Neural cell (in vitro differentiated cells): ENCODE measurements at regions not wholly inside any gene's neighbourhood (a gene's known extent, or its start where the extent isn't known, plus 50 kb on each side); places are given as distances from the start of the nearest gene placed in this dataset.

Experiments
- H2AFZ ChIP-seq: fragments of 200-600, 300-800 bp; sonication (generic), shearing (Covaris generic); 2 replicates; pipeline ENCODE4 v1.6.0; 2014; ENCODE audit warnings: low read depth, mild to moderate bottlenecking, antibody characterized with exemption, low read length, moderate library complexity
- H3F3A ChIP-seq: fragments of 200-600 bp; shearing (Covaris generic); 2 replicates; pipeline ENCODE4 v1.6.1; 2016; ENCODE audit warnings: mild to moderate bottlenecking, moderate library complexity, mixed read lengths, antibody characterized with exemption, low read length; ENCODE audit not compliant: insufficient read depth, poor library complexity, severe bottlenecking
- H3K27ac ChIP-seq: fragments of 200-600, 300-800 bp; sonication (generic), shearing (Covaris generic); 2 replicates; pipeline ENCODE4 v1.5.1; 2014; ENCODE audit warnings: mild to moderate bottlenecking, low read length, moderate library complexity
- H3K27me3 ChIP-seq: fragments of 300-800, 200-600 bp; sonication (generic), shearing (Covaris generic); 2 replicates; pipeline ENCODE4 v1.6.0; 2014; ENCODE audit warnings: mild to moderate bottlenecking, low read depth, low read length, moderate library complexity; ENCODE audit not compliant: insufficient read depth
- H3K36me3 ChIP-seq: fragments of 300-800, 200-600 bp; sonication (generic), shearing (Covaris generic); 2 replicates; pipeline ENCODE4 v1.5.1; 2014; ENCODE audit warnings: mild to moderate bottlenecking, antibody characterized with exemption, low read length, moderate library complexity; ENCODE audit not compliant: insufficient read depth
- H3K4me2 ChIP-seq: fragments of 300-800, 200-600 bp; sonication (generic), shearing (Covaris generic); 2 replicates; pipeline ENCODE4 v1.6.0; 2014; ENCODE audit warnings: mild to moderate bottlenecking, low read length
- H3K4me3 ChIP-seq: fragments of 300-800, 200-600 bp; sonication (generic), shearing (Covaris generic); 2 replicates; pipeline ENCODE4 v1.5.1; 2014; ENCODE audit warnings: mild to moderate bottlenecking, low read length, moderate library complexity
- H3K79me2 ChIP-seq: fragments of 200-600 bp; shearing (Covaris generic); replicated peaks from 2 replicates; pipeline ENCODE4 v1.6.0; 2014; ENCODE audit warnings: mild to moderate bottlenecking, low read length, moderate library complexity; ENCODE audit not compliant: insufficient read depth
- H3K9ac ChIP-seq: fragments of 300-800, 200-600 bp; sonication (generic), shearing (Covaris generic); 2 replicates; pipeline ENCODE4 v1.6.1; 2016; ENCODE audit warnings: mild to moderate bottlenecking, low read length, mixed read lengths
- H3K9me2 ChIP-seq: fragments of 200-600 bp; shearing (Covaris generic); 2 replicates; pipeline ENCODE4 v1.6.1; 2016; ENCODE audit warnings: mild to moderate bottlenecking, low read length, mixed read lengths; ENCODE audit not compliant: insufficient read depth
- H3K9me3 ChIP-seq: fragments of 200-600, 300-800 bp; sonication (generic), shearing (Covaris generic); 2 replicates; pipeline ENCODE4 v1.6.1; 2016; ENCODE audit warnings: mild to moderate bottlenecking, mixed run types, low read length, moderate library complexity, mixed read lengths
- H4K20me1 ChIP-seq: fragments of 200-600 bp; shearing (Covaris generic); 2 replicates; pipeline ENCODE4 v1.6.1; 2016; ENCODE audit warnings: mild to moderate bottlenecking, mixed run types; ENCODE audit not compliant: insufficient read depth
- CTCF ChIP-seq: fragments of 450-650 bp; IDR thresholded peaks from 2 replicates; pipeline ENCODE4 v1.5.1; 2014; ENCODE audit warnings: antibody characterized with exemption, mild to moderate bottlenecking, moderate library complexity; ENCODE audit not compliant: poor library complexity, severe bottlenecking
- EP300 ChIP-seq: fragments of 450-650 bp; conservative IDR thresholded peaks from 2 replicates; pipeline ENCODE4 v1.6.1; 2014; ENCODE audit warnings: antibody characterized with exemption, mild to moderate bottlenecking, moderate library complexity; ENCODE audit not compliant: poor library complexity, severe bottlenecking
- EZH2 ChIP-seq: fragments of 200-600, 300-800 bp; shearing (Covaris generic), sonication (generic); IDR thresholded peaks from 2 replicates; pipeline ENCODE4 v1.6.1; 2014; ENCODE audit warnings: antibody characterized with exemption, low read length, borderline replicate concordance, mild to moderate bottlenecking; ENCODE audit not compliant: insufficient read depth, poor library complexity, severe bottlenecking
- MXI1 ChIP-seq: fragments of 450-650 bp; conservative IDR thresholded peaks from 2 replicates; pipeline ENCODE4 v1.6.1; 2014; ENCODE audit warnings: antibody characterized with exemption, mild to moderate bottlenecking; ENCODE audit not compliant: poor library complexity, severe bottlenecking
- POLR2AphosphoS5 ChIP-seq: IDR thresholded peaks from 2 replicates; pipeline ENCODE4 v1.6.1; 2012
- RAD21 ChIP-seq: fragments of 450-650 bp; conservative IDR thresholded peaks from 2 replicates; pipeline ENCODE4 v1.6.1; 2014; ENCODE audit warnings: antibody characterized with exemption, mild to moderate bottlenecking, moderate library complexity
- REST ChIP-seq: IDR thresholded peaks from 2 replicates; pipeline ENCODE4 v1.6.1; 2012; ENCODE audit warnings: borderline replicate concordance
- SMC3 ChIP-seq: fragments of 450-650 bp; conservative IDR thresholded peaks from 2 replicates; pipeline ENCODE4 v1.6.1; 2014; ENCODE audit warnings: antibody characterized with exemption, mild to moderate bottlenecking, moderate library complexity; ENCODE audit not compliant: poor library complexity
- TAF1 ChIP-seq: IDR thresholded peaks from 2 replicates; pipeline ENCODE4 v1.6.1; 2012; ENCODE audit warnings: low read depth

- no peak overlapping the region for H2AFZ ChIP-seq
Observed at GRCh38 chr2:125471963-125472362, 1184.0 kb upstream of the GYPC start.

GRCh38 chr2:125479143-125479636 is 1176.8 kb upstream of the GYPC start:
- Histone ChIP-seq H3K9me3 (no peaks in the 10 kb centered on the region), H3K9me2 (no peaks in the 10 kb centered on the region), H3K27ac (no peak overlapping the region), H3K27me3 (no peaks in the 10 kb centered on the region), H3K4me3 (no peak overlapping the region), H3K36me3 (no peaks in the 10 kb centered on the region), H3K4me2 (no peak overlapping the region), H4K20me1 (no peaks in the 10 kb centered on the region), H3F3A (no peaks in the 10 kb centered on the region), H3K9ac (no peak overlapping the region), H2AFZ (no peak overlapping the region), H3K79me2 (no peaks in the 10 kb centered on the region)
- TF ChIP-seq REST: no peak
- no peak for TF ChIP-seq CTCF
- no peak for TF ChIP-seq TAF1
- TF ChIP-seq RAD21: no peak
- TF ChIP-seq SMC3: no peak

More at GRCh38 chr2:125471963-125472362, 1184.0 kb upstream of the GYPC start:
- no peak overlapping the region for H3K27ac ChIP-seq
- no peaks in the 10 kb centered on the region for H4K20me1 ChIP-seq
- H3K79me2 ChIP-seq: no peaks in the 10 kb centered on the region
- no peaks in the 10 kb centered on the region for H3K36me3 ChIP-seq
- H3K9me3 ChIP-seq: no peaks in the 10 kb centered on the region
- no peak overlapping the region for H3K4me2 ChIP-seq
- H3K9ac ChIP-seq: no peak overlapping the region
- H3K27me3 ChIP-seq: no peaks in the 10 kb centered on the region
- TF ChIP-seq EZH2: no peak
- TF ChIP-seq SMC3: no peak
- TF ChIP-seq RAD21: peak; percentile 24
- H3F3A ChIP-seq: no peaks in the 10 kb centered on the region
- H3K4me3 ChIP-seq: no peak overlapping the region
- no peaks in the 10 kb centered on the region for H3K9me2 ChIP-seq

GRCh38 chr2:125490308-125490707 is 1165.7 kb upstream of the GYPC start:
- Histone ChIP-seq H3F3A (no peaks in the 10 kb centered on the region), H3K79me2 (no peaks in the 10 kb centered on the region), H4K20me1 (no peaks in the 10 kb centered on the region), H2AFZ (no peak overlapping the region), H3K4me2 (no peak overlapping the region), H3K4me3 (no peak overlapping the region), H3K9ac (no peak overlapping the region), H3K9me3 (no peaks in the 10 kb centered on the region), H3K36me3 (no peaks in the 10 kb centered on the region), H3K9me2 (no peaks in the 10 kb centered on the region), H3K27ac (no peak overlapping the region), H3K27me3 (no peaks in the 10 kb centered on the region)
- no peak for TF ChIP-seq POLR2AphosphoS5
- no peak for TF ChIP-seq SMC3
- TF ChIP-seq MXI1: no peak
- no peak for TF ChIP-seq REST
- no peak for TF ChIP-seq EZH2
- no peak for TF ChIP-seq RAD21
- no peak for TF ChIP-seq CTCF
- TF ChIP-seq TAF1: no peak
- no peak for TF ChIP-seq EP300
